IMR-90 (cell line): ENCODE measurements at regions not wholly inside any gene's neighbourhood (a gene's known extent, or its start where the extent isn't known, plus 50 kb on each side); places are given as distances from the start of the nearest gene placed in this dataset.

Experiments used
- ATAC-seq: fragments of 200-7000 bp; cut with Tn5 transposase; 2 replicates; pipeline ENCODE4 v1.9.1; 2020; ENCODE audit warnings: low read depth, mild to moderate bottlenecking, moderate library complexity
- BruUV-seq: library from RNA; stranded (reverse); fragments of 400-500 nt; replicated peaks from 2 replicates; lab custom pipeline; 2021; lab: Mats Ljungman, UMichigan
- CTCF ChIA-PET: fragments of 300-600 bp; formaldehyde crosslinking; extraction: SDS; loops from one replicate; lab custom pipeline; 2021; ENCODE audit warnings: antibody characterized with exemption; lab: Yijun Ruan, JAX
- POLR2A ChIA-PET: fragments of 300-600 bp; sonication (Branson Sonifier 250); formaldehyde crosslinking; loops from one replicate; lab custom pipeline; 2022; ENCODE audit warnings: antibody characterized with exemption; ENCODE audit not compliant: unreplicated experiment; lab: Charles Lee
- DNase-seq: peaks from one replicate; pipeline ENCODE4 v3.0.0; 2013
- H2AFZ ChIP-seq: replicated peaks from 2 replicates; pipeline ENCODE3; 2013; ENCODE audit warnings: low read length, mild to moderate bottlenecking; ENCODE audit not compliant: poor library complexity
- H2AK5ac ChIP-seq: 2 replicates; pipeline ENCODE4 v1.6.1; 2013; ENCODE audit warnings: low read depth, low read length, inconsistent platforms
- H2AK9ac ChIP-seq: replicated peaks from 2 replicates; pipeline ENCODE3; 2013; ENCODE audit warnings: mild to moderate bottlenecking, low read depth, low read length, moderate library complexity; ENCODE audit not compliant: poor library complexity
- H2BK120ac ChIP-seq: 2 replicates; pipeline ENCODE4 v1.6.1; 2013; ENCODE audit warnings: low read depth, low read length, inconsistent platforms
- H2BK15ac ChIP-seq: 3 replicates; pipeline ENCODE4 v1.6.1; 2013; ENCODE audit warnings: low read depth, low read length, inconsistent platforms
- H2BK20ac ChIP-seq: 2 replicates; pipeline ENCODE4 v1.6.1; 2013; ENCODE audit warnings: low read depth, mild to moderate bottlenecking, inconsistent platforms, low read length, moderate library complexity
- H2BK5ac ChIP-seq: 2 replicates; pipeline ENCODE4 v1.6.1; 2013; ENCODE audit warnings: mild to moderate bottlenecking, low read depth, low read length, inconsistent platforms; ENCODE audit not compliant: poor library complexity, severe bottlenecking
- H3K14ac ChIP-seq: replicated peaks from 2 replicates; pipeline ENCODE4 v1.6.1; 2013; ENCODE audit warnings: low read depth, low read length, inconsistent platforms
- H3K18ac ChIP-seq: 2 replicates; pipeline ENCODE4 v1.6.1; 2013; ENCODE audit warnings: low read depth, low read length, control low read depth
- H3K23ac ChIP-seq: 2 replicates; pipeline ENCODE4 v1.6.1; 2013; ENCODE audit warnings: low read depth, low read length, inconsistent platforms
- H3K27ac ChIP-seq: 2 replicates; pipeline ENCODE4 v1.5.1; 2013; ENCODE audit warnings: mild to moderate bottlenecking, control low read depth, low read length; ENCODE audit not compliant: insufficient read depth
- H3K27me3 ChIP-seq: 2 replicates; pipeline ENCODE4 v1.6.1; 2013; ENCODE audit warnings: low read length; ENCODE audit not compliant: control insufficient read depth, insufficient read depth
- H3K36me3 ChIP-seq: 2 replicates; pipeline ENCODE4 v1.6.1; 2013; ENCODE audit warnings: low read length, mixed read lengths; ENCODE audit not compliant: control insufficient read depth, insufficient read depth
- H3K4ac ChIP-seq: 2 replicates; pipeline ENCODE4 v1.6.1; 2013; ENCODE audit warnings: low read depth, low read length, inconsistent platforms
- H3K4me1 ChIP-seq: 2 replicates; pipeline ENCODE4 v1.6.1; 2013; ENCODE audit warnings: low read length, mixed read lengths; ENCODE audit not compliant: control insufficient read depth, insufficient read depth
- H3K4me2 ChIP-seq: 2 replicates; pipeline ENCODE4 v1.6.1; 2013; ENCODE audit warnings: low read depth, mild to moderate bottlenecking, control low read depth, low read length, moderate library complexity
- H3K4me3 ChIP-seq: 2 replicates; pipeline ENCODE4 v1.5.1; 2013; ENCODE audit warnings: low read depth, mild to moderate bottlenecking, control low read depth, low read length, moderate library complexity; ENCODE audit not compliant: insufficient read depth
- H3K56ac ChIP-seq: 2 replicates; pipeline ENCODE4 v1.6.1; 2013; ENCODE audit warnings: low read length, inconsistent platforms; ENCODE audit not compliant: insufficient read depth; ENCODE audit errors: extremely low read depth
- H3K79me1 ChIP-seq, 2 experiments: 2 replicates each; pipeline ENCODE4 v1.6.1; 2013; ENCODE audit warnings: low read length in 2 of 2, inconsistent platforms in 1 of 2, low read depth in 1 of 2
- H3K9ac ChIP-seq: 2 replicates; pipeline ENCODE4 v1.6.1; 2013; ENCODE audit warnings: low read depth, low read length, control low read depth
- H3K9me1 ChIP-seq: 2 replicates; pipeline ENCODE4 v1.6.1; 2013; ENCODE audit warnings: low read length, inconsistent platforms; ENCODE audit not compliant: insufficient read depth
- H3K9me3 ChIP-seq: 2 replicates; pipeline ENCODE4 v1.6.1; 2013; ENCODE audit warnings: low read length; ENCODE audit not compliant: control insufficient read depth, insufficient read depth
- H4K20me1 ChIP-seq: 2 replicates; pipeline ENCODE4 v1.6.1; 2013; ENCODE audit warnings: low read length, inconsistent platforms; ENCODE audit not compliant: insufficient read depth
- H4K5ac ChIP-seq: 2 replicates; pipeline ENCODE4 v1.6.1; 2013; ENCODE audit warnings: mild to moderate bottlenecking, low read depth, low read length, control low read depth
- H4K8ac ChIP-seq, 2 experiments: 2 replicates each; pipeline ENCODE4 v1.6.1; 2013; ENCODE audit warnings: low read depth in 2 of 2, low read length in 2 of 2, control low read depth in 1 of 2, inconsistent platforms in 1 of 2
- H4K91ac ChIP-seq: 2 replicates; pipeline ENCODE4 v1.6.1; 2013; ENCODE audit warnings: low read depth, low read length, inconsistent platforms; ENCODE audit not compliant: insufficient read depth
- BHLHE40 ChIP-seq: fragments of 150-350 bp; IDR thresholded peaks from 2 replicates; pipeline ENCODE4 v1.6.1; 2016; ENCODE audit warnings: mild to moderate bottlenecking, low read depth, low read length
- CEBPB ChIP-seq: IDR thresholded peaks from 2 replicates; pipeline ENCODE4 v1.6.1; 2012; ENCODE audit warnings: low read depth, low read length, improper control_type of control experiment
- CHD1 ChIP-seq: IDR thresholded peaks from 2 replicates; pipeline ENCODE4 v1.6.1; 2012; ENCODE audit warnings: low read depth, low read length, improper control_type of control experiment
- NFE2L2 ChIP-seq: fragments of 150-350 bp; IDR thresholded peaks from 2 replicates; pipeline ENCODE4 v1.6.1; 2016; ENCODE audit warnings: low read depth, mild to moderate bottlenecking, low read length
- POLR2A ChIP-seq: IDR thresholded peaks from 2 replicates; pipeline ENCODE4 v1.6.1; 2012; ENCODE audit warnings: mild to moderate bottlenecking, low read depth, low read length
- RAD21 ChIP-seq: IDR thresholded peaks from 2 replicates; pipeline ENCODE4 v1.6.1; 2012; ENCODE audit warnings: low read length, improper control_type of control experiment
- RCOR1 ChIP-seq: IDR thresholded peaks from 2 replicates; pipeline ENCODE4 v1.6.1; 2012; ENCODE audit warnings: mild to moderate bottlenecking, low read length, improper control_type of control experiment; ENCODE audit not compliant: insufficient replicate concordance
- RFX5 ChIP-seq: IDR thresholded peaks from 2 replicates; pipeline ENCODE4 v1.8.0; 2012; ENCODE audit warnings: low read depth, mild to moderate bottlenecking, low read length, moderate library complexity
- SMC3 ChIP-seq: fragments of 150-350 bp; IDR thresholded peaks from 2 replicates; pipeline ENCODE4 v1.6.1; 2016; ENCODE audit warnings: low read depth, mild to moderate bottlenecking, antibody characterized with exemption, low read length, moderate library complexity
- WGBS, 2 experiments: methylation state at CpG; one replicate each; pipeline versions ENCODE4 v1.1.5 to v1.1.7; 2013; ENCODE audit warnings: missing lambda C conversion rate in 2 of 2; ENCODE audit not compliant: insufficient read length in 1 of 2; ENCODE audit errors: extremely low coverage in 2 of 2; 5-methylcytosine and 5-hydroxymethylcytosine counted together
- dilution Hi-C: fragments of 300-500 bp; cut with HindIII; formaldehyde crosslinking; loops from one replicate; pipeline ENCODE4 v1.14.3; 2018; ENCODE audit warnings: low sequenced_read_pairs; ENCODE audit not compliant: unreplicated experiment
- in situ Hi-C: fragments of 300-500 bp; cut with MboI; formaldehyde crosslinking; loops from 3 replicates; pipeline ENCODE4 v1.14.3; 2019; ENCODE audit warnings: low sequenced_read_pairs, inconsistent platforms, mixed read lengths
- intact Hi-C: fragments of 100-400 bp; cut with micrococcal nuclease; formaldehyde crosslinking; loops from 2 replicates; pipeline ENCODE4 v1.10.0; 2022

DNA sequence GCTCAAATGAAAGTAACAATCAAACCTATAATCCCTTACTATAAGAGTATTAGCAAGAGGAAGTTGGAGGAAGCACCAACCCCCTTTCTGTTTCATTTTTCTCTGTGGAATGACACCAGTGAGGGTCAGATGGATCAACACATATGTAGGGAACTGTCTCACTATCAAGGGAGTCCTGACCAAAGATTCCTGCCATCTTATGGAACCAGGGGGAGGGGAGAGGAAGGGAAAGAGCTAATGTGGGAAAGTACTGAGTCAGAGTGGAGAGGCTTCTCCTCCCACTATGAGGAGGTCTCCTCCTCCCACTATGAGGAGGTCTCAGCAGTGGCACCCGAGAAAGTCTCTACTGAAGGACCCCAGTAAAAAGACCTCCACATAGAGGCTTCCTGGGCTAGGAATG is 73.3 kb upstream of the PCSK1 start:
- H4K91ac ChIP-seq: peak overlapping the region; percentile 11; the same call in 1 of the 2 replicates
- H2BK5ac ChIP-seq: no peak overlapping the region
- H3K36me3 ChIP-seq: no peaks in the 10 kb centered on the region
- H3K4me1 ChIP-seq: peaks cover 9% of the 10 kb centered on the region
- no peak overlapping the region for H3K4me3 ChIP-seq
- no peak overlapping the region for H4K8ac ChIP-seq
- intact Hi-C loops (no loop called here), dilution Hi-C loops (no loop called here), in situ Hi-C loops (no loop called here)
- no peak overlapping the region for H4K5ac ChIP-seq
- no peak overlapping the region for H2AK9ac ChIP-seq
- peak; percentile 22 for DNase-seq
- no peaks in the 10 kb centered on the region for H3K9me3 ChIP-seq
- no peaks in the 10 kb centered on the region for H4K20me1 ChIP-seq
- H2AFZ ChIP-seq: no peak overlapping the region
- H3K79me1 ChIP-seq: no peaks in the 10 kb centered on the region
- H2BK15ac ChIP-seq: no peak overlapping the region; the same call in 2 of the 3 replicates
- H3K56ac ChIP-seq: no peak overlapping the region
- no peak overlapping the region for H3K18ac ChIP-seq
- TF ChIP-seq POLR2A: no peak
- no peak for TF ChIP-seq RAD21
- no peak for TF ChIP-seq CHD1
- TF ChIP-seq SMC3: no peak
- TF ChIP-seq RCOR1: no peak
- no peak for TF ChIP-seq RFX5
- TF ChIP-seq BHLHE40: no peak
- TF ChIP-seq CEBPB: no peak
- TF ChIP-seq NFE2L2: no peak
- no peak overlapping the region for H3K9ac ChIP-seq
- H3K23ac ChIP-seq: no peak overlapping the region
- H2AK5ac ChIP-seq: peak overlapping the region; percentile 2; the same call in 1 of the 2 replicates
- H3K14ac ChIP-seq: no peak overlapping the region
- no peak for ATAC-seq
- H3K27me3 ChIP-seq: no peaks in the 10 kb centered on the region
- no peaks in the 10 kb centered on the region for H3K9me1 ChIP-seq
- WGBS, 2 experiments: no CpG with 5 or more reads among the region's 1 CpG
- H2BK20ac ChIP-seq: no peak overlapping the region
- CTCF ChIA-PET: interaction anchor here (0.6 kb wide), 1 partner anchor 993 kb away, joined by 6 read pairs; no protein-coding TSS in a partner anchor
- POLR2A ChIA-PET: no interaction called here
- BruUV-seq: no TSS peak
- H2BK120ac ChIP-seq: peak overlapping the region; percentile 52; the same call in 1 of the 2 replicates
- H3K4ac ChIP-seq: no peak overlapping the region
- H3K4me2 ChIP-seq: no peak overlapping the region
- H3K27ac ChIP-seq: no peak overlapping the region
